Choroid plexus epithelial cell (primary cell): ENCODE measurements at regions not wholly inside any gene's neighbourhood (a gene's known extent, or its start where the extent isn't known, plus 50 kb on each side); places are given as distances from the start of the nearest gene placed in this dataset.

Experiments
- DNase-seq: peaks from one replicate; pipeline ENCODE4 v3.0.0-alpha.2; 2010; ENCODE audit warnings: low read depth
- H3K4me3 ChIP-seq: 2 replicates; pipeline ENCODE4 v1.5.1; 2011; ENCODE audit warnings: low read depth, mild to moderate bottlenecking, control low read depth, low read length, moderate library complexity
- CTCF ChIP-seq: conservative IDR thresholded peaks from 2 replicates; pipeline ENCODE4 v1.5.1; 2011; ENCODE audit warnings: low read depth, mild to moderate bottlenecking, control low read depth, inconsistent platforms, low read length, moderate library complexity

- no peak for DNase-seq
- TF ChIP-seq CTCF: no peak
- H3K4me3 ChIP-seq: no peak overlapping the region
Measured at GRCh38 chr21:15190412-15190811, 125.6 kb upstream of the NRIP1 start.

- H3K4me3 ChIP-seq: no peak overlapping the region
- no peak for TF ChIP-seq CTCF
- no peak for DNase-seq
Measured at GRCh38 chr21:15190837-15191236, 126.0 kb upstream of the NRIP1 start.

GRCh38 chr21:15191342-15191741 is 126.5 kb upstream of the NRIP1 start:
- no peak for DNase-seq
- no peak for TF ChIP-seq CTCF
- no peak overlapping the region for H3K4me3 ChIP-seq

GRCh38 chr21:15192243-15192642 is 127.4 kb upstream of the NRIP1 start:
- DNase-seq: no peak
- H3K4me3 ChIP-seq: no peak overlapping the region
- no peak for TF ChIP-seq CTCF

GRCh38 chr21:15193937-15194336 is 129.1 kb upstream of the NRIP1 start:
- no peak for TF ChIP-seq CTCF
- no peak for DNase-seq
- H3K4me3 ChIP-seq: no peak overlapping the region

- H3K4me3 ChIP-seq: no peak overlapping the region
- TF ChIP-seq CTCF: no peak
- DNase-seq: no peak
Measured at GRCh38 chr21:15195104-15195503, 130.3 kb upstream of the NRIP1 start.

- no peak for DNase-seq
- no peak overlapping the region for H3K4me3 ChIP-seq
- TF ChIP-seq CTCF: no peak
Measured at GRCh38 chr21:15195768-15196167, 131.0 kb upstream of the NRIP1 start.
